ENCODE measurements at regions not wholly inside any gene's neighbourhood (a gene's known extent, or its start where the extent isn't known, plus 50 kb on each side); places are given as distances from the start of the nearest gene placed in this dataset.

DNA sequence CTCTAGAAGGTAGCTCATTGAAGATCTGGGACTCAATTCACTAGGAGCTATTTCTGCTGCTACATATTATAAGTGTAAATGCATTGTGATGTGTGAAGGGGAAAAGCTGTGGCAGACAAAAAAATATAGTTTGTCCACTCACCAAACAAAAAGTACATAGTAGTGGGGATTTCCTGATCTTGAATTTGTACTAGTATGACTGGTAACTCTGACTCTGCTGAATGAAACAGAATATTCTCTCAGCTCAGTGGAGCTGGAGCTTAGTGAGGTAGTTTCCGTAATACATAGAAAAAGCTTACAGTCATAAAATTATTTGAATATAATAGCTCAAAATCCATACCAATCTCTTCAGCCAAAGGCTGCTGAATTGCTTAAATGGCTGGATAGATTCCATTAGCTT is 455.6 kb upstream of the CD180 start:
- TF ChIP-seq, protein P1, sequence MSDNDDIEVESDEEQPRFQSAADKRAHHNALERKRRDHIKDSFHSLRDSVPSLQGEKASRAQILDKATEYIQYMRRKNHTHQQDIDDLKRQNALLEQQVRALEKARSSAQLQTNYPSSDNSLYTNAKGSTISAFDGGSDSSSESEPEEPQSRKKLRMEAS (IDR thresholded peaks at IDR 0.05) = no peak
- no peak for TF ChIP-seq SP1 (IDR thresholded peaks at IDR 0.05)
- TF ChIP-seq, protein P2, sequence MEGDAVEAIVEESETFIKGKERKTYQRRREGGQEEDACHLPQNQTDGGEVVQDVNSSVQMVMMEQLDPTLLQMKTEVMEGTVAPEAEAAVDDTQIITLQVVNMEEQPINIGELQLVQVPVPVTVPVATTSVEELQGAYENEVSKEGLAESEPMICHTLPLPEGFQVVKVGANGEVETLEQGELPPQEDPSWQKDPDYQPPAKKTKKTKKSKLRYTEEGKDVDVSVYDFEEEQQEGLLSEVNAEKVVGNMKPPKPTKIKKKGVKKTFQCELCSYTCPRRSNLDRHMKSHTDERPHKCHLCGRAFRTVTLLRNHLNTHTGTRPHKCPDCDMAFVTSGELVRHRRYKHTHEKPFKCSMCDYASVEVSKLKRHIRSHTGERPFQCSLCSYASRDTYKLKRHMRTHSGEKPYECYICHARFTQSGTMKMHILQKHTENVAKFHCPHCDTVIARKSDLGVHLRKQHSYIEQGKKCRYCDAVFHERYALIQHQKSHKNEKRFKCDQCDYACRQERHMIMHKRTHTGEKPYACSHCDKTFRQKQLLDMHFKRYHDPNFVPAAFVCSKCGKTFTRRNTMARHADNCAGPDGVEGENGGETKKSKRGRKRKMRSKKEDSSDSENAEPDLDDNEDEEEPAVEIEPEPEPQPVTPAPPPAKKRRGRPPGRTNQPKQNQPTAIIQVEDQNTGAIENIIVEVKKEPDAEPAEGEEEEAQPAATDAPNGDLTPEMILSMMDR (IDR thresholded peaks at IDR 0.05; ENCODE audit: low read depth, low read length, missing input control) = no peak
- no peak for TF ChIP-seq GABPA (IDR thresholded peaks at IDR 0.05 in 1 of 2, conservative IDR thresholded peaks at IDR 0.05 in 1 of 2)
- TF ChIP-seq, protein P3, sequence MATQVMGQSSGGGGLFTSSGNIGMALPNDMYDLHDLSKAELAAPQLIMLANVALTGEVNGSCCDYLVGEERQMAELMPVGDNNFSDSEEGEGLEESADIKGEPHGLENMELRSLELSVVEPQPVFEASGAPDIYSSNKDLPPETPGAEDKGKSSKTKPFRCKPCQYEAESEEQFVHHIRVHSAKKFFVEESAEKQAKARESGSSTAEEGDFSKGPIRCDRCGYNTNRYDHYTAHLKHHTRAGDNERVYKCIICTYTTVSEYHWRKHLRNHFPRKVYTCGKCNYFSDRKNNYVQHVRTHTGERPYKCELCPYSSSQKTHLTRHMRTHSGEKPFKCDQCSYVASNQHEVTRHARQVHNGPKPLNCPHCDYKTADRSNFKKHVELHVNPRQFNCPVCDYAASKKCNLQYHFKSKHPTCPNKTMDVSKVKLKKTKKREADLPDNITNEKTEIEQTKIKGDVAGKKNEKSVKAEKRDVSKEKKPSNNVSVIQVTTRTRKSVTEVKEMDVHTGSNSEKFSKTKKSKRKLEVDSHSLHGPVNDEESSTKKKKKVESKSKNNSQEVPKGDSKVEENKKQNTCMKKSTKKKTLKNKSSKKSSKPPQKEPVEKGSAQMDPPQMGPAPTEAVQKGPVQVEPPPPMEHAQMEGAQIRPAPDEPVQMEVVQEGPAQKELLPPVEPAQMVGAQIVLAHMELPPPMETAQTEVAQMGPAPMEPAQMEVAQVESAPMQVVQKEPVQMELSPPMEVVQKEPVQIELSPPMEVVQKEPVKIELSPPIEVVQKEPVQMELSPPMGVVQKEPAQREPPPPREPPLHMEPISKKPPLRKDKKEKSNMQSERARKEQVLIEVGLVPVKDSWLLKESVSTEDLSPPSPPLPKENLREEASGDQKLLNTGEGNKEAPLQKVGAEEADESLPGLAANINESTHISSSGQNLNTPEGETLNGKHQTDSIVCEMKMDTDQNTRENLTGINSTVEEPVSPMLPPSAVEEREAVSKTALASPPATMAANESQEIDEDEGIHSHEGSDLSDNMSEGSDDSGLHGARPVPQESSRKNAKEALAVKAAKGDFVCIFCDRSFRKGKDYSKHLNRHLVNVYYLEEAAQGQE (IDR thresholded peaks at IDR 0.05) = no peak
- no peak for TF ChIP-seq YY1 (IDR thresholded peaks at IDR 0.05)
- TF ChIP-seq RAD21 (IDR thresholded peaks at IDR 0.05) = no peak
- TF ChIP-seq EGR1 (IDR thresholded peaks at IDR 0.05; ENCODE audit: low read depth in 2 of 2) = no peak
- no peak for TF ChIP-seq JUND (IDR thresholded peaks at IDR 0.05)
- TF ChIP-seq, protein P4, sequence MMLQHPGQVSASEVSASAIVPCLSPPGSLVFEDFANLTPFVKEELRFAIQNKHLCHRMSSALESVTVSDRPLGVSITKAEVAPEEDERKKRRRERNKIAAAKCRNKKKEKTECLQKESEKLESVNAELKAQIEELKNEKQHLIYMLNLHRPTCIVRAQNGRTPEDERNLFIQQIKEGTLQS (IDR thresholded peaks at IDR 0.05) = no peak
- TF ChIP-seq, protein P5, sequence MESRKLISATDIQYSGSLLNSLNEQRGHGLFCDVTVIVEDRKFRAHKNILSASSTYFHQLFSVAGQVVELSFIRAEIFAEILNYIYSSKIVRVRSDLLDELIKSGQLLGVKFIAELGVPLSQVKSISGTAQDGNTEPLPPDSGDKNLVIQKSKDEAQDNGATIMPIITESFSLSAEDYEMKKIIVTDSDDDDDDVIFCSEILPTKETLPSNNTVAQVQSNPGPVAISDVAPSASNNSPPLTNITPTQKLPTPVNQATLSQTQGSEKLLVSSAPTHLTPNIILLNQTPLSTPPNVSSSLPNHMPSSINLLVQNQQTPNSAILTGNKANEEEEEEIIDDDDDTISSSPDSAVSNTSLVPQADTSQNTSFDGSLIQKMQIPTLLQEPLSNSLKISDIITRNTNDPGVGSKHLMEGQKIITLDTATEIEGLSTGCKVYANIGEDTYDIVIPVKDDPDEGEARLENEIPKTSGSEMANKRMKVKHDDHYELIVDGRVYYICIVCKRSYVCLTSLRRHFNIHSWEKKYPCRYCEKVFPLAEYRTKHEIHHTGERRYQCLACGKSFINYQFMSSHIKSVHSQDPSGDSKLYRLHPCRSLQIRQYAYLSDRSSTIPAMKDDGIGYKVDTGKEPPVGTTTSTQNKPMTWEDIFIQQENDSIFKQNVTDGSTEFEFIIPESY (IDR thresholded peaks at IDR 0.05) = no peak
- no peak for TF ChIP-seq HNF4G (IDR thresholded peaks at IDR 0.05)
- TF ChIP-seq TAF1 (conservative IDR thresholded peaks at IDR 0.05) = no peak

All from liver (tissue), 3 donors.